BJ (cell line): ENCODE measurements at regions not wholly inside any gene's neighbourhood (a gene's known extent, or its start where the extent isn't known, plus 50 kb on each side); places are given as distances from the start of the nearest gene placed in this dataset.

Experiments used
- CTCF ChIA-PET: fragments of 350-600 bp; formaldehyde crosslinking; extraction: SDS; loops from one replicate; lab custom pipeline; 2021; ENCODE audit warnings: antibody characterized with exemption, inconsistent platforms; lab: Yijun Ruan, JAX
- POLR2A ChIA-PET: fragments of 300-600 bp; sonication (Branson Sonifier 250); formaldehyde crosslinking; extraction: SDS; loops from one replicate; lab custom pipeline; 2021; ENCODE audit warnings: antibody characterized with exemption; lab: Charles Lee
- DNase-seq: peaks from one replicate; pipeline ENCODE4 v3.0.0-alpha.2; 2011; ENCODE audit warnings: low read depth
- H3K27me3 ChIP-seq: 2 replicates; pipeline ENCODE4 v1.6.0; 2011; ENCODE audit warnings: low read length; ENCODE audit not compliant: control insufficient read depth, insufficient read depth
- H3K36me3 ChIP-seq: 2 replicates; pipeline ENCODE4 v1.5.1; 2011; ENCODE audit warnings: low read length; ENCODE audit not compliant: control insufficient read depth, insufficient read depth
- H3K4me3 ChIP-seq: 2 replicates; pipeline ENCODE4 v1.5.1; 2011; ENCODE audit warnings: low read depth, mild to moderate bottlenecking, control low read depth, low read length
- TF ChIP-seq, protein P1 (sequence below): IDR thresholded peaks from 2 replicates; pipeline ENCODE4 v1.5.1; 2011; ENCODE audit warnings: low read depth, mild to moderate bottlenecking, control low read depth, inconsistent platforms, low read length, moderate library complexity; ENCODE audit not compliant: insufficient read depth

DNA sequence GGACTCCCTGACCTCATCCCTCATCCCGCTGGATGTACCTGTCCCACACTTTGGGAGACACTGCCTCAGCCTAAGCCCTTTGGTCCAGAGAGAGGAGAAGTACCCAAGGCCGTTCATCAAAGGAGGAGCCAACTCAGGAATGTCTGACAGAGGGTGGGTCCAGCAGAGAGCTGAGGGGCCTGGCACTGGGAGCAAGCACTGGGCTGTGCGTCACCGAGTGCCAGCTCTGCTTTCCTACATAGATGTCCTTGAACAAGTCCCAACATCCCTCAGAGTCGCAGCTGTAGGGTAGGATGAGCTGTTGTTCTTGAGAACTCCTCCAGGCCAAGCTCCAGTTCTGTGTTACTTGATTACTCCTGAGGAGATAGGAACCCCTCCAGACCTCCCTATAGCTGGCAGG is 68.8 kb upstream of the ACOT11 start:
- TF ChIP-seq, protein P1, sequence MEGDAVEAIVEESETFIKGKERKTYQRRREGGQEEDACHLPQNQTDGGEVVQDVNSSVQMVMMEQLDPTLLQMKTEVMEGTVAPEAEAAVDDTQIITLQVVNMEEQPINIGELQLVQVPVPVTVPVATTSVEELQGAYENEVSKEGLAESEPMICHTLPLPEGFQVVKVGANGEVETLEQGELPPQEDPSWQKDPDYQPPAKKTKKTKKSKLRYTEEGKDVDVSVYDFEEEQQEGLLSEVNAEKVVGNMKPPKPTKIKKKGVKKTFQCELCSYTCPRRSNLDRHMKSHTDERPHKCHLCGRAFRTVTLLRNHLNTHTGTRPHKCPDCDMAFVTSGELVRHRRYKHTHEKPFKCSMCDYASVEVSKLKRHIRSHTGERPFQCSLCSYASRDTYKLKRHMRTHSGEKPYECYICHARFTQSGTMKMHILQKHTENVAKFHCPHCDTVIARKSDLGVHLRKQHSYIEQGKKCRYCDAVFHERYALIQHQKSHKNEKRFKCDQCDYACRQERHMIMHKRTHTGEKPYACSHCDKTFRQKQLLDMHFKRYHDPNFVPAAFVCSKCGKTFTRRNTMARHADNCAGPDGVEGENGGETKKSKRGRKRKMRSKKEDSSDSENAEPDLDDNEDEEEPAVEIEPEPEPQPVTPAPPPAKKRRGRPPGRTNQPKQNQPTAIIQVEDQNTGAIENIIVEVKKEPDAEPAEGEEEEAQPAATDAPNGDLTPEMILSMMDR: no peak
- POLR2A ChIA-PET: no interaction called here
- Histone ChIP-seq H3K36me3 (no peaks in the 10 kb centered on the region), H3K27me3 (peaks cover 20% of the 10 kb centered on the region), H3K4me3 (no peak overlapping the region)
- DNase-seq: no peak
- CTCF ChIA-PET: interaction anchor here (0.6 to 2.0 kb wide), 4 partner anchors 8 to 499 kb away, joined by 3 to 6 read pairs (median 4); no protein-coding TSS in a partner anchor

DNA sequence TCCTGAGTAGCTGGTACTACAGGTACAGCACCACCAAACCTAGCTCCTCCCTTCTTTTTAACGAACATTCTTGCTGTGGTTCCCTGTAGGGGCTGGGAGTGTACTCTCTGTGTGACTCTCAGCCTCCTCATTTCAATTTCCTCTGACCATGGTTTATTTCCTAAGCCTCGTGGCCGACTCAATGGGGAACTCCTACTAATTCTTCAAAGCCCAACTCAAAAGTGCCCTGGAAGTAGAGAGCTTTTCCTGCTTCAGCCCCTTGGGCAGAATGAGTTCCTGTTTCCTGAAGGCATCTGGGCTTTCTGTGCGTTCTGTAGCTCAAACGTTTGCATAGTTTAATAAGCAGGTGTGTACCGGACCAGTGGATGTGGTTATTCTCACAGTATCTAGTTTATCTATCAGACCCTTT is 70.9 kb upstream of the ACOT11 start:
- Histone ChIP-seq H3K4me3 (no peak overlapping the region), H3K27me3 (peaks cover 29% of the 10 kb centered on the region), H3K36me3 (no peaks in the 10 kb centered on the region)
- POLR2A ChIA-PET: no interaction called here
- TF ChIP-seq, protein P1: no peak
- no peak for DNase-seq
- CTCF ChIA-PET: interaction anchor here (1.1 kb wide), 1 partner anchor 67 kb away, joined by 3 read pairs; no protein-coding TSS in a partner anchor

DNA sequence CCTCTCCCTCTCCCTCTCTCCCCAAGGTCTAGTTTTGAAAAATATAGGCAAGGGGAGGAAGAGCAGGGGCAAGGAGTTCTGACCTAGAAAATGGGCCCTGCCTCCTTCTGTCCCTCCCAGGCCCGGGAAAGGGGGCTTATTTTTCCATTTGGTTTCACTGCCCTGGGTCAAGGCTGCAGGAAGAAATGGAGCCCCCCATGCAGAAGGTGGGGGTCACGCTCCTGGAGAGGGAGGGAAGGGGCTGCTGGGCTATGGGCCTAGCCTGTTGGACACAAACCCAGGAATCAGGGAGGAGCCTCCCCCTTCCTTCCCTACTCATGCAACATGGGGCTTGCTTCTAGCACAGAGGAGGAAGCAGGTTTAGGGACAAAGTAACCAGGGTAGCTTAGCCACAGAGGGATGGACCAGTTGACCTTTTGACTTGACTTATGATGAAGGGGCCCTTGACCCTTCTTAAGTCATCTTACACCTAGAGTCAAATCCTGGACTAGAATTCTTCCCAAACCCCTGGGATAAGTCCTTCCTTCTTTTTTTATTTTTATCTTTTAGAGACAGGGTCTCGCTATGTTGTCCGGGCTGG is 70.4 kb upstream of the SSBP3 start:
- TF ChIP-seq, protein P1: no peak
- POLR2A ChIA-PET: no interaction called here
- CTCF ChIA-PET: interaction anchor here (1.1 kb wide), 1 partner anchor 66 kb away, joined by 3 read pairs; no protein-coding TSS in a partner anchor
- DNase-seq: no peak
- Histone ChIP-seq H3K27me3 (peaks cover 29% of the 10 kb centered on the region), H3K4me3 (no peak overlapping the region), H3K36me3 (no peaks in the 10 kb centered on the region)

DNA sequence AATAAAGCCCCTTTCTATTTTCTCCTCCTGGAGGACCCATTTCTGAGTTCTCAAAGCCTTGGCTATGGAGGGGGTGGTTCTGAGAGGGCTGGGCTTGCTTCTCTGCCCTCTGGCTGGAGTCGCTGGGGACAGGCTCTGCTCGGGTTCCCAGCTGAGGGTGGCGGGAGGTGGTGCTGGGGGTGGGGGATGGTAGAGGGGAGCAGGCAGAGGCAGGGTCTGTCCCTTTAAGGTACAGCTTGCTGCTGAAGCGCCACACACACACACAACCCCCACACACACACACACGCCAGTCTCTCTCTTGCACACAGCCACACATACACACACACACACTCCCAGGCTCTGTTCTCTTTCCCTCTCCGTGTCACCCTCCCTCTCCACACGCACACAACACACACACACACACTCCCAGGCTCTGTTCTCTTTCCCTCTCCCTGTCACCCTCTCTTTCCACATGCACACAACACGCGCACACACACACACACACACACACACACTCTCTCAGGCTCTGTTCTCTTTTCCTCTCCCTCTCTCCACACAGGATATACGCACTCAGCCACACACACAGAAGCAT is 69.8 kb upstream of the SSBP3 start:
- ChIA-PET POLR2A (no interaction called here), CTCF (interaction anchor here (1.1 kb wide), 1 partner anchor 66 kb away, joined by 3 read pairs; no protein-coding TSS in a partner anchor)
- no peaks in the 10 kb centered on the region for H3K36me3 ChIP-seq
- TF ChIP-seq, protein P1: no peak
- no peak overlapping the region for H3K4me3 ChIP-seq
- no peak for DNase-seq
- H3K27me3 ChIP-seq: peaks cover 29% of the 10 kb centered on the region

DNA sequence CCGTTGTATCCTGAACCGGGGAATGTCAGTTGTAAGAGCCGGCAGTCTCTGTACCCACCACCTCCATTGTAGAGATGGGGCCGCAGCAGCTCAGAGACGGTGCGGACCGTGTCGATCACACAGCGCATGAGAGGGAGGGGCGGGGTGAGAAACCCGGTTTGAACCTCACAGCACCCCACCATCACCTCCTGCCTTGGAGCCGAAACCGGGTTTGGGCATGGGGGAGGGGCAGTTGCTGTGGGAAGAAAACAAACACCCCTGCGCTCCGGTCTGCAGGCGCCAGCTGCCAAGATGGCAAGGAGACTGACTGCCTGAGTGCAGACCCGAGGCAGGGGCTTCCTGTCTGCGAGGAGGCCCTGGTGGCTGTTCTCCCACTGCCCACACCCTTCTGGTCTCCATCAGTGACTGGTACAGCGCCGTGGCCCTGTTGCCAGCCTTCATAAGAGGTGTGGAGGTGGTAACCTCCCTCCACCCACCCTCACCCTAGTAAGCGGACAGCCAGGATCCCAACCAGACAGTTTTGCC is 69.2 kb upstream of the SSBP3 start:
- TF ChIP-seq, protein P1: no peak
- ChIA-PET POLR2A (no interaction called here), CTCF (no interaction called here)
- H3K27me3 ChIP-seq: peaks cover 29% of the 10 kb centered on the region
- DNase-seq: no peak
- no peak overlapping the region for H3K4me3 ChIP-seq
- no peaks in the 10 kb centered on the region for H3K36me3 ChIP-seq
